Common myeloid progenitor, CD34-positive (primary cell): ENCODE measurements at regions not wholly inside any gene's neighbourhood (a gene's known extent, or its start where the extent isn't known, plus 50 kb on each side); places are given as distances from the start of the nearest gene placed in this dataset.

Experiments
- CTCF ChIA-PET: fragments of 350-600 bp; sonication (Branson Sonifier 250); formaldehyde crosslinking; loops from one replicate; lab custom pipeline; 2021; ENCODE audit warnings: antibody characterized with exemption; lab: Charles Lee
- POLR2A ChIA-PET: fragments of 350-600 bp; sonication (Branson Sonifier 250); formaldehyde crosslinking; loops from one replicate; lab custom pipeline; 2021; ENCODE audit warnings: antibody characterized with exemption; lab: Charles Lee
- DNase-seq, 3 donors: peaks; one replicate each; pipeline versions ENCODE4 v3.0.0 to v3.0.0-alpha.2; 2013
- H3K27ac ChIP-seq, 2 experiments: 1 replicate in 1 of 2; 2 replicates in 1 of 2; pipeline ENCODE4 v1.7.0; 2013; ENCODE audit warnings: inconsistent platforms in 2 of 2, low read length in 2 of 2, mild to moderate bottlenecking in 2 of 2, low read depth in 1 of 2, moderate library complexity in 1 of 2; ENCODE audit not compliant: severe bottlenecking in 2 of 2, insufficient read depth in 1 of 2, poor library complexity in 1 of 2
- H3K27me3 ChIP-seq, 5 experiments: replicated peaks in 2 of 5; 1 replicate in 3 of 5; 2 replicates in 2 of 5; pipeline versions ENCODE4 v1.6.1 to v1.7.0; 2013; ENCODE audit warnings: low read length in 4 of 5, mild to moderate bottlenecking in 2 of 5, moderate library complexity in 2 of 5, inconsistent platforms in 1 of 5; ENCODE audit not compliant: insufficient read depth in 5 of 5, control insufficient read depth in 4 of 5
- H3K36me3 ChIP-seq, 4 experiments: 1 replicate in 2 of 4; 2 replicates in 2 of 4; pipeline versions ENCODE4 v1.6.1 to v1.7.0; 2013; ENCODE audit warnings: low read length in 3 of 4, control low read depth in 1 of 4, mild to moderate bottlenecking in 1 of 4; ENCODE audit not compliant: control insufficient read depth in 4 of 4, insufficient read depth in 4 of 4
- H3K4me1 ChIP-seq, 4 experiments: 1 replicate in 3 of 4; 2 replicates in 1 of 4; pipeline versions ENCODE4 v1.6.1 to v1.7.1; 2013; ENCODE audit warnings: low read length in 3 of 4, mild to moderate bottlenecking in 3 of 4, control low read depth in 1 of 4, inconsistent platforms in 1 of 4, moderate library complexity in 1 of 4; ENCODE audit not compliant: control insufficient read depth in 4 of 4, insufficient read depth in 4 of 4; ENCODE audit errors: control extremely low read depth in 1 of 4
- H3K4me3 ChIP-seq, 7 experiments: 1 replicate in 4 of 7; 2 replicates in 3 of 7; pipeline versions ENCODE4 v1.5.1 to v1.7.0; 2013; ENCODE audit warnings: mild to moderate bottlenecking in 7 of 7, low read length in 6 of 7, moderate library complexity in 6 of 7, inconsistent platforms in 2 of 7, low read depth in 2 of 7, control low read depth in 1 of 7; ENCODE audit not compliant: insufficient read depth in 4 of 7, control insufficient read depth in 1 of 7; ENCODE audit errors: extremely low read depth in 1 of 7
- H3K9me3 ChIP-seq, 5 experiments: 1 replicate in 4 of 5; 2 replicates in 1 of 5; pipeline versions ENCODE4 v1.6.1 to v1.7.1; 2013; ENCODE audit warnings: low read length in 4 of 5, mild to moderate bottlenecking in 2 of 5, inconsistent platforms in 1 of 5, low read depth in 1 of 5, moderate library complexity in 1 of 5; ENCODE audit not compliant: control insufficient read depth in 4 of 5, insufficient read depth in 2 of 5; ENCODE audit errors: control extremely low read depth in 1 of 5
- WGBS: methylation state at CpG from one replicate; pipeline ENCODE4 v1.1.5; 2013; ENCODE audit not compliant: insufficient coverage; 5-methylcytosine and 5-hydroxymethylcytosine counted together

GRCh38 chr12:67504026-67504425, 144.5 kb upstream of the DYRK2 start:
- peaks cover 0 to 12% (median 8%) of the 10 kb centered on the region in 4 experiments for H3K4me1 ChIP-seq
- H3K27ac ChIP-seq = no peak overlapping the region
- H3K36me3 ChIP-seq = no peaks in the 10 kb centered on the region
- POLR2A ChIA-PET = interaction anchor here (0.6 kb wide), 1 partner anchor 1210 kb away, joined by 3 read pairs; no protein-coding TSS in a partner anchor
- WGBS = 56% methylated on average over 1 of the region's 1 CpG
- H3K4me3 ChIP-seq = no peak overlapping the region
- no peaks in the 10 kb centered on the region for H3K9me3 ChIP-seq
- CTCF ChIA-PET = interaction anchor here (1.2 kb wide), 1 partner anchor 18 kb away, joined by 3 read pairs; no protein-coding TSS in a partner anchor
- peak in 2 of 3 donors; percentile 50 to 57 for DNase-seq
- no peaks in the 10 kb centered on the region for H3K27me3 ChIP-seq

- POLR2A ChIA-PET = no interaction called here
Observed at GRCh38 chr12:67506739-67507138, 141.8 kb upstream of the DYRK2 start.

GRCh38 chr12:67508830-67509229, 139.7 kb upstream of the DYRK2 start:
- H3K9me3 ChIP-seq = no peaks in the 10 kb centered on the region
- CTCF ChIA-PET = interaction anchor here (1.0 kb wide), 1 partner anchor 9 kb away, joined by 3 read pairs; no protein-coding TSS in a partner anchor
- no CpG with 5 or more reads among the region's 1 CpG for WGBS
- peaks cover 0 to 6% (median 5%) of the 10 kb centered on the region in 4 experiments for H3K4me1 ChIP-seq
- POLR2A ChIA-PET = no interaction called here
- no peaks in the 10 kb centered on the region for H3K36me3 ChIP-seq
- no peak for DNase-seq
- no peak overlapping the region for H3K27ac ChIP-seq
- no peak overlapping the region for H3K4me3 ChIP-seq
- H3K27me3 ChIP-seq = no peaks in the 10 kb centered on the region

More at GRCh38 chr12:67506739-67507138, 141.8 kb upstream of the DYRK2 start:
- H3K27me3 ChIP-seq = no peaks in the 10 kb centered on the region
- no peak overlapping the region for H3K27ac ChIP-seq
- CTCF ChIA-PET = no interaction called here
- no peaks in the 10 kb centered on the region for H3K9me3 ChIP-seq
- H3K36me3 ChIP-seq = no peaks in the 10 kb centered on the region
- H3K4me3 ChIP-seq = no peak overlapping the region
- peaks cover 0 to 9% (median 5%) of the 10 kb centered on the region in 4 experiments for H3K4me1 ChIP-seq
- 62% methylated on average over 1 of the region's 3 CpGs for WGBS
- DNase-seq = no peak

GRCh38 chr12:67509666-67510386, 138.7 kb upstream of the DYRK2 start:
- no peak overlapping the region for H3K4me3 ChIP-seq
- H3K9me3 ChIP-seq = no peaks in the 10 kb centered on the region
- H3K27me3 ChIP-seq = no peaks in the 10 kb centered on the region
- CTCF ChIA-PET = no interaction called here
- POLR2A ChIA-PET = no interaction called here
- WGBS = 97% methylated on average over 3 of the region's 4 CpGs
- no peak for DNase-seq
- H3K4me1 ChIP-seq = peaks cover under 1 to 3% (median 2%) of the 10 kb centered on the region in 4 experiments
- no peak overlapping the region for H3K27ac ChIP-seq
- H3K36me3 ChIP-seq = no peaks in the 10 kb centered on the region

GRCh38 chr12:67512061-67512460, 136.5 kb upstream of the DYRK2 start:
- no peaks in the 10 kb centered on the region for H3K36me3 ChIP-seq
- H3K27ac ChIP-seq = no peak overlapping the region
- H3K4me1 ChIP-seq = peaks cover 6 to 22% (median 14%) of the 10 kb centered on the region in 4 experiments
- H3K9me3 ChIP-seq = no peaks in the 10 kb centered on the region
- no peaks in the 10 kb centered on the region for H3K27me3 ChIP-seq
- POLR2A ChIA-PET = interaction anchor here (0.7 kb wide), 1 partner anchor 13 kb away, joined by 3 read pairs; no protein-coding TSS in a partner anchor
- no peak for DNase-seq
- H3K4me3 ChIP-seq = no peak overlapping the region
- CTCF ChIA-PET = interaction anchor here (1.2 kb wide), 1 partner anchor 12 kb away, joined by 3 read pairs; no protein-coding TSS in a partner anchor

GRCh38 chr12:67514502-67514901, 134.0 kb upstream of the DYRK2 start:
- ChIA-PET POLR2A (no interaction called here), CTCF (no interaction called here)
- Histone ChIP-seq H3K36me3 (no peaks in the 10 kb centered on the region), H3K4me3 (no peak overlapping the region), H3K27ac (no peak overlapping the region), H3K9me3 (no peaks in the 10 kb centered on the region), H3K4me1 (peaks cover 6 to 28% (median 15%) of the 10 kb centered on the region in 4 experiments), H3K27me3 (no peaks in the 10 kb centered on the region)
- DNase-seq = no peak
- WGBS = 89% methylated on average over 2 of the region's 3 CpGs

GRCh38 chr12:67515679-67516340, 132.7 kb upstream of the DYRK2 start:
- peak in 2 of 3 donors; percentile 52 to 68 for DNase-seq

More at GRCh38 chr12:67515679-67516340, 132.7 kb upstream of the DYRK2 start:
- H3K27ac ChIP-seq = no peak overlapping the region
- H3K4me3 ChIP-seq = peak overlapping the region in 2 of 7 experiments; percentile 4 to 8
- POLR2A ChIA-PET = no interaction called here
- H3K4me1 ChIP-seq = peaks cover 6 to 28% (median 15%) of the 10 kb centered on the region in 4 experiments
- H3K36me3 ChIP-seq = no peaks in the 10 kb centered on the region
- CTCF ChIA-PET = interaction anchor here (0.6 to 1.3 kb wide), 3 partner anchors 11 to 893 kb away, joined by 3 read pairs; no protein-coding TSS in a partner anchor
- H3K27me3 ChIP-seq = no peaks in the 10 kb centered on the region
- WGBS = 55% methylated on average over 9 of the region's 10 CpGs
- H3K9me3 ChIP-seq = no peaks in the 10 kb centered on the region
